ENCODE measurements at regions not wholly inside any gene's neighbourhood (a gene's known extent, or its start where the extent isn't known, plus 50 kb on each side); places are given as distances from the start of the nearest gene placed in this dataset.

- ATAC-seq: no peak
- TF ChIP-seq CSRNP3 (CRISPR knock-in tag; IDR thresholded peaks at IDR 0.05) (no peak), ZFP3 (CRISPR knock-in tag; IDR thresholded peaks at IDR 0.05) (no peak), ARNTL (CRISPR knock-in tag; IDR thresholded peaks at IDR 0.05; ENCODE audit: borderline replicate concordance, low read depth) (no peak)
Measured at GRCh38 chr5:44183753-44184152, 205.5 kb downstream of the FGF10 start.

- ATAC-seq: no peak
- TF ChIP-seq PPARA (CRISPR knock-in tag; IDR thresholded peaks at IDR 0.05; ENCODE audit: borderline replicate concordance) (no peak), ZNF8 (CRISPR knock-in tag; IDR thresholded peaks at IDR 0.05) (no peak), TCF4 (CRISPR knock-in tag; IDR thresholded peaks at IDR 0.05; ENCODE audit: borderline replicate concordance) (no peak), BACH2 (CRISPR knock-in tag; IDR thresholded peaks at IDR 0.05; ENCODE audit: borderline replicate concordance) (no peak), ESRRG (CRISPR knock-in tag; IDR thresholded peaks at IDR 0.05) (no peak), OSR1 (CRISPR knock-in tag; IDR thresholded peaks at IDR 0.05) (no peak), ARNTL (CRISPR knock-in tag; IDR thresholded peaks at IDR 0.05; ENCODE audit: borderline replicate concordance, low read depth) (no peak), ZFP3 (CRISPR knock-in tag; IDR thresholded peaks at IDR 0.05) (no peak)
Measured at GRCh38 chr5:44183312-44183711, 205.9 kb downstream of the FGF10 start.

GRCh38 chr5:44178414-44178813 lies 210.8 kb downstream of the FGF10 start:
- no peak for TF ChIP-seq PATZ1 (CRISPR knock-in tag; IDR thresholded peaks at IDR 0.05; ENCODE audit: borderline replicate concordance)
- no peak for TF ChIP-seq TOX (CRISPR knock-in tag; IDR thresholded peaks at IDR 0.05; ENCODE audit: borderline replicate concordance)
- no peak for ATAC-seq

GRCh38 chr5:44167540-44167939 lies 221.7 kb downstream of the FGF10 start:
- ATAC-seq: no peak
- TF ChIP-seq SNAI2 (CRISPR knock-in tag; IDR thresholded peaks at IDR 0.05) (no peak), RARB (CRISPR knock-in tag; IDR thresholded peaks at IDR 0.05) (no peak), BACH2 (CRISPR knock-in tag; IDR thresholded peaks at IDR 0.05; ENCODE audit: borderline replicate concordance) (no peak), PPARA (CRISPR knock-in tag; IDR thresholded peaks at IDR 0.05; ENCODE audit: borderline replicate concordance) (no peak), ZNF565 (CRISPR knock-in tag; conservative IDR thresholded peaks at IDR 0.05; ENCODE audit: low read depth) (no peak), TOX (CRISPR knock-in tag; IDR thresholded peaks at IDR 0.05; ENCODE audit: borderline replicate concordance) (no peak), CSRNP3 (CRISPR knock-in tag; IDR thresholded peaks at IDR 0.05) (no peak), ZNF8 (CRISPR knock-in tag; IDR thresholded peaks at IDR 0.05) (no peak), CSDC2 (CRISPR knock-in tag; IDR thresholded peaks at IDR 0.05) (no peak), CREB5 (CRISPR knock-in tag; IDR thresholded peaks at IDR 0.05; ENCODE audit: low read depth) (no peak)

GRCh38 chr5:44160369-44160768 lies 228.9 kb downstream of the FGF10 start:
- no peak for ATAC-seq
- TF ChIP-seq GLIS3 (CRISPR knock-in tag; IDR thresholded peaks at IDR 0.05) (no peak), CREB5 (CRISPR knock-in tag; IDR thresholded peaks at IDR 0.05; ENCODE audit: low read depth) (no peak), ZFP30 (CRISPR knock-in tag; IDR thresholded peaks at IDR 0.05) (no peak), ZNF8 (CRISPR knock-in tag; IDR thresholded peaks at IDR 0.05) (no peak), ZNF70 (CRISPR knock-in tag; IDR thresholded peaks at IDR 0.05) (no peak), ESRRG (CRISPR knock-in tag; IDR thresholded peaks at IDR 0.05) (no peak), BACH2 (CRISPR knock-in tag; IDR thresholded peaks at IDR 0.05; ENCODE audit: borderline replicate concordance) (no peak), OSR1 (CRISPR knock-in tag; IDR thresholded peaks at IDR 0.05) (no peak)
